Kidney (tissue), 13 donors: ENCODE measurements at regions not wholly inside any gene's neighbourhood (a gene's known extent, or its start where the extent isn't known, plus 50 kb on each side); places are given as distances from the start of the nearest gene placed in this dataset.
"Not testable (repeated sequence)": the region's sequence is repeated elsewhere in the genome, so short reads cannot be mapped to it uniquely, and the experiment has no call there.

Source experiments
- DNase-seq, 5 donors: peaks; one replicate each; pipeline ENCODE4 v3.0.0-alpha.2; 2013 to 2020
- FAIRE-seq: peaks from 2 replicates; lab custom pipeline; 2012; peaks lifted over from hg19 to GRCh38; lab: Jason Lieb, UNC
- H3K27ac ChIP-seq, 2 donors: one replicate each; pipeline ENCODE4 v1.7.0; 2013; ENCODE audit warnings: low read depth in 2 of 2, low read length in 2 of 2, inconsistent platforms in 1 of 2
- H3K27me3 ChIP-seq: one replicate; pipeline ENCODE4 v1.7.1; 2013; ENCODE audit warnings: low read length, inconsistent platforms; ENCODE audit not compliant: control insufficient read depth, insufficient read depth
- H3K36me3 ChIP-seq, 3 donors: one replicate each; pipeline versions ENCODE4 v1.7.0 to v1.7.1; 2013; ENCODE audit warnings: low read length in 3 of 3, control low read depth in 1 of 3, inconsistent platforms in 1 of 3; ENCODE audit not compliant: insufficient read depth in 3 of 3, control insufficient read depth in 2 of 3
- H3K4me1 ChIP-seq, 3 donors: one replicate each; pipeline versions ENCODE4 v1.7.0 to v1.7.1; 2013; ENCODE audit warnings: low read length in 3 of 3, inconsistent platforms in 1 of 3, low read depth in 1 of 3; ENCODE audit not compliant: control insufficient read depth in 2 of 3, insufficient read depth in 2 of 3
- H3K4me3 ChIP-seq, 3 donors: one replicate each; pipeline versions ENCODE4 v1.7.0 to v1.8.1; 2013; ENCODE audit warnings: low read length in 3 of 3, control low read depth in 1 of 3, inconsistent platforms in 1 of 3
- H3K9ac ChIP-seq, 3 donors: one replicate each; pipeline versions ENCODE4 v1.7.0 to v1.7.1; 2013; ENCODE audit warnings: low read length in 3 of 3, control low read depth in 1 of 3, inconsistent platforms in 1 of 3
- H3K9me3 ChIP-seq, 3 donors: one replicate each; pipeline versions ENCODE4 v1.7.0 to v1.7.1; 2013; ENCODE audit warnings: low read length in 3 of 3, control low read depth in 1 of 3, inconsistent platforms in 1 of 3; ENCODE audit not compliant: control insufficient read depth in 2 of 3, insufficient read depth in 1 of 3
- CTCF ChIP-seq: IDR thresholded peaks from 3 replicates; pipeline ENCODE4 v1.5.1; 2012; ENCODE audit warnings: mild to moderate bottlenecking, moderate library complexity, borderline replicate concordance; ENCODE audit not compliant: insufficient read depth; ENCODE audit errors: extremely low read depth
- intact Hi-C: fragments of 100-400 bp; cut with DNase I; formaldehyde crosslinking; loops from one replicate; pipeline ENCODE4 v1.11.1; 2022
- donor health status: control.
- donor health status: control.
- donor health status: control.
- donor health status: control.
- donor health status: control.
- donor health status: DM: yes; HTN: yes; CAD: no.
- donor health status: Normal renal cell carcinoma (clear cell type).

DNA sequence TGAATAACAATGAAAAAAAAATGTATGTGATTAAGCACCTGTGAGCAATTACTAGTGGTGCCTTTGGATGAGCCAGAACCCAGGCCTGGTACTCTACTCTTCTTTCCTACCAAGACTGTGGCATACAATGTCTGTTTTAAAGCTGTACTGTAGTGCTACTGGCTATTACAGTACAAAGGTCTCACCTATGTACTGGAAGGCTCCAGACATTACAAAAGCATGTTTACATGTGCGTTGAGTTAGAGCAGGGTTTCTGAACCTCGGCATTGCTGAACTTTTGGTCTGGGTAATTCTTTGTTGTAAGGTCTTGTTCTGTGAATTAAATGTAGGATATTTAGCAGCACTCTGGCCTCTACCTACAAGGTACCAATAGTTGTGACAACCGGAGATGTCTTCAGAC, 153.8 kb downstream of the SPATA18 start:
- Histone ChIP-seq H3K4me1 (no peaks in the 10 kb centered on the region), H3K4me3 (no peak overlapping the region), H3K36me3 (no peaks in the 10 kb centered on the region), H3K9ac (no peak overlapping the region), H3K9me3 (no peaks in the 10 kb centered on the region), H3K27ac (no peak overlapping the region), H3K27me3 (no peaks in the 10 kb centered on the region)
- intact Hi-C loops = no loop called here
- TF ChIP-seq CTCF = no peak
- DNase-seq (no peak), FAIRE-seq (no peak)

DNA sequence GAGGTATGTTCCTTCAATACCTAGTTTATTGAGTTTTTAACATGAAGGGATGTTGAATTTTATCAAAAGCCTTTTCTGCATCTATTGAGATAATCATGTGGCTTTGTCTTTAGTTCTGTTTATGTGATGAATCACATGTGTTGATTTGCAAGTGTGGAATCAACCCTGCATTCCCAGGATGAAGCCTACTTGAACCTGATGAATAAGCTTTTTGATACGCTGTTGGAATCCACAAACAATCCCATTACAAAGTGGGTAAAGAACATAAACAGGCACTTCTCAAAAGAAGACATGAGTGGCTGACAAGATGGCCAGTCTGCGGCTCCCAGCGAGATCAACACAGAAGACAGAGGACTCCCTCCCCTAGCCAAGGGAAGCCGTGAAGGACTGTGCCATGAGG, 156.0 kb downstream of the SPATA18 start:
- H3K9ac ChIP-seq, H3K27me3 ChIP-seq, intact Hi-C loops, H3K4me3 ChIP-seq, H3K9me3 ChIP-seq, H3K4me1 ChIP-seq, DNase-seq, H3K27ac ChIP-seq, FAIRE-seq, H3K36me3 ChIP-seq: not testable (repeated sequence)

DNA sequence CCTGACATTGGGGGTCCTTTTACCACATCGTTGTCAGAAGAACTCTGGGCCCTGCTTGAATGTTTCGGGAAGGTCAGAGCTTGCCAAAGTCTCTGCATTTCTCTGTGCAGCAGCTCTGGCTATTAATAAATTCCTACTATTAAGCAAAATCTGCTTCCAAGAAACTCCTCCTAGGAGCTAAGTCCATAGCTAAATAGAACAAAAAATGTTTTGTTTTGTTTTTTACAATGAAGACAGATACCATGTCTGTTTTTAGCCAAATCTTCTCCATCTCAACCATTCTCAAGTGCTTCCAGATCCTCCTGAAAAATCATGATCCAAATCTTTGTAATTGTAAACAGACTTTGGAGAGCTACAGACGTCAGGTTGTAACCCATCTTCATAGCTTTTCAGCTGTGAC, 161.6 kb downstream of the SPATA18 start:
- H3K27me3 ChIP-seq = no peaks in the 10 kb centered on the region
- FAIRE-seq (no peak), DNase-seq (no peak)
- H3K27ac ChIP-seq = no peak overlapping the region
- no peaks in the 10 kb centered on the region for H3K36me3 ChIP-seq
- no peaks in the 10 kb centered on the region for H3K4me1 ChIP-seq
- TF ChIP-seq CTCF = no peak
- intact Hi-C loops = no loop called here
- no peaks in the 10 kb centered on the region for H3K9me3 ChIP-seq
- no peak overlapping the region for H3K9ac ChIP-seq
- H3K4me3 ChIP-seq = no peak overlapping the region

- no peaks in the 10 kb centered on the region for H3K9me3 ChIP-seq
- no peak overlapping the region for H3K4me3 ChIP-seq
- no peak for FAIRE-seq
- intact Hi-C loops = no loop called here
- H3K4me1 ChIP-seq = peaks cover 0 to 6% (median 0%) of the 10 kb centered on the region in 3 donors
- no peak overlapping the region for H3K9ac ChIP-seq
- no peaks in the 10 kb centered on the region for H3K36me3 ChIP-seq
- no peak for TF ChIP-seq CTCF
- no peaks in the 10 kb centered on the region for H3K27me3 ChIP-seq
- no peak for DNase-seq
- no peak overlapping the region for H3K27ac ChIP-seq
Observed at GRCh38 chr4:52231526-52231925, 180.4 kb downstream of the SPATA18 start.
